ENCODE measurements at regions not wholly inside any gene's neighbourhood (a gene's known extent, or its start where the extent isn't known, plus 50 kb on each side); places are given as distances from the start of the nearest gene placed in this dataset.

- no peak for DNase-seq
These were observed 49.9 kb upstream of the HS6ST1 start for GRCh38 chr2:128368437-128369107.

GRCh38 chr2:128369108-128369555 lies 50.5 kb upstream of the HS6ST1 start:
- no peak for DNase-seq

DNA sequence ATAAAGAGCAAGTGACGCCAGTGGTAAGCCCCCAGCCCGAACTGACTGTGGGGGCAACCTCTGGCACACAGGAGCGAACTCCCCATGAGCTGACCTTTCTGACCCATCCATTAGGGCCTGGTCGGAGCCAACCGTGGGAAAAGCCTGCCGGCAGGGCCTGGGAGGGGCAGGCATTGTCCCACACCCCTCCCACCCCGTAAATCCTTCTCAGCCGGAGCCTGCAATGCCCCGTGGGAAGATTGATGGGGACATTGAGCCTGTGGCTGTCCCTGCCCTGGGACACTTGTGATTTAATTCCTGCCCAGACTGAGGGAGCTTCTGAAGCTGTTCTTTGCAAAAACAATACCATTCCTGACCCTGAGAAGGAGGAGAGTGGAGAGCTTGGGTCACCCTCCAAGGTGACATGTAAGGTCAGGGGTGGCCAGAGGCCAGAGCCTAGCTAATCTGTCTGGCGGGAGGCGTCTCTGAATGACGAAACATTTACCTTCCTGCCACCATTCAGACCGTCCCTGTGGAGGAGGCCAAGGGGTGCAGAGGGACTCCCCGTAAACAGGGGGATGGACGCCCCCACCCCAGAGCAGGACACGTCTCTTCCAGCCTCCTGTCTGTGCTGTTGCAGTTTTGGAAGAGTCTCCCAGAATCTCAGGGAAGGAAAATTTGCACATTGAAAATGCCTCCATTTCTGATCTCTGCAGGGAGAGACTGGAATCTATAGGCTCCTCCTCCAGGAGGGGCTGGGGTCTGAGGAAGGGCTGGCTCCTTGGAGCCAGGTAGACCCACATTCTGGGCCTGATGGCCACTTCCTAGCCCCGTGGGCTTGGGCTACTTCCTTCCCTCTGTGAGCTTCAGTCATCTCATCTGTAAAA lies 51.2 kb upstream of the HS6ST1 start:
- DNase-seq: no peak

DNA sequence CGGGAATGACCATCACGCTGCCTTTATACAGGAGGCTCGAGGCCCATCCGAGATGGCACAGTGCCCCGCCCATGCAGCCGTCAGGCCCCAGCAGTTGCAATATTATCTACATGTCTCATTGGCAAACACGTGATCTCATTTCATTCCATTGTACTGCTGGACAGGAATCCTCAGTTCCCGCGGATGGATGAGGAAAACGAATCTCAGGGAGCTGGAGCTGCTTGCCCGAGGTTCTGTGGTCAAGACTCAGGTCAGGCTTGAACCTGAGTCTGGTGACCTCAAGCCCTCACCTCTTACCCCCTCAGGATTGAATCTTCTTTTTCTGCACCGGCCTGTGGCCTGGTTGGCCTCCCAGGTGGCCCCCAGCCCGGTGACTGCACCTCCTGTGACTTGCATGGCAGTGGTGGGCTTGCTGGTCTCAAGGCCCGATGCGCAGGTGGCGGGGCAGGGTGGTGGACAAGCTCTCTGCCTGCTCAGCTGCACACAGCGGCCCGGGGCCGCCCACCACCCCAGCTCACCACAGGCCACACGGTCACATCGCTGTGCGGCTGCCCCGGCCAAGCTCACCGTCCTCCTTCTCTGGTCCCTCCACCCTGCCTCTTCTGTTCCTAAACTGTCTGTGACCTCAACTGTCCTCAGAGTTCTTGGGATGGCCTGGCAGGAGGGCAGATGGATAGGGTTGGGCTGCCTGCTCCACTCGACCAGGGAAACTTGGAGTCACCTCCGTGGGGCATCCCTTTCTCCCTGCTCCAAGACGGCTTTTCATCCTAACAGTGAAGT lies 52.0 kb upstream of the HS6ST1 start:
- DNase-seq: no peak

DNA sequence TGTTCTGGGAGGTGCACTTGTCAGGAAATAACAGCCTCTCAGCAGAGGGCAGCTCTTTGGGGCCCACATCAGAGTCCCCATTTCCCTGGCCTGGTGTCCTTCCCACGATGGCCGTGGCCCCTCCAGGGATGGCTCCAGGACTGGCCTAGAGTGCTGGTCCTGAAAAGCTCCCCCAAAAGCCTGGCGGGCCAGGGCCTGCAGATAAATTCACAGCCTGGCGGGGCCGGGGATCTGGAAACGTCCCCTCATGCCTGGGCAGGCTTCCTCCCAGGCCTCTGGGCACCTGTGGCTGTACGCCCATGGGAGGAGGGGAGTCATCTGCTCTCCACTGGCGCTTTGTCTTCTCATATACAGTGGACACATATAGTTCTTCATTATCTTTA lies 52.6 kb upstream of the HS6ST1 start:
- DNase-seq: no peak

DNA sequence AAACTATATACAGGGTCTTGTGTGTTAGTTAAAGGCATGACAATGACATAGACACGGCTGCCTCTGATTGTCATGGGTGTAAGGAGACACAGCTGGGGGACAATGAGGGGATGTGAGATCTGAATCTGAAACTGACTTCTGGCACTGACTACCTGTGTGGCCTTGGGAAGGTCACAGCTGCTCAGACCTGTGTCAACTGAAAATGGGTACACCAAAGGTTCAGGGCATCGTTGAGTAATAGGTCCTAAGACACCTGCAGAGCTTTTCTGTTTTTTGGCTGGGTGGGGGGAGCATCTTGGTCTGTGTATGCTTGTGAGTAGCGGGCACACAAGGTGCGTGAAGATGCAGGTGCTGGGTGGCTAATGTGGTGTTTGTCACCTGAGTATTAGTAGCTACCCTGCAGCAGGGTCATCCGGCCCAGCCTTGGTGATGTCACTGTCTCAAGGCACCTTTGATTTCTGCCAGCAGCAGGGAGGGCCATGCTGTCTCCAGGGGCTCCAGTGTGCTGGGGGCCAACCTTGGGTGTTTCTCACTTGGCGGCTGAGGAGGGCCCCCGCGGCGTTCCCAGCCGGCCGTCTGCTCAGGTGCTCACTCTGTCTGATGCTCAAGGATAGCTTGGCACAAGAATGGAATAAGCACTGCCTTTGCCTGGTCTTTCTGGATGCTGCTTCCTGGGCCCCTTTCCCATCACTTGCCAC lies 53.1 kb upstream of the HS6ST1 start:
- DNase-seq: no peak

DNA sequence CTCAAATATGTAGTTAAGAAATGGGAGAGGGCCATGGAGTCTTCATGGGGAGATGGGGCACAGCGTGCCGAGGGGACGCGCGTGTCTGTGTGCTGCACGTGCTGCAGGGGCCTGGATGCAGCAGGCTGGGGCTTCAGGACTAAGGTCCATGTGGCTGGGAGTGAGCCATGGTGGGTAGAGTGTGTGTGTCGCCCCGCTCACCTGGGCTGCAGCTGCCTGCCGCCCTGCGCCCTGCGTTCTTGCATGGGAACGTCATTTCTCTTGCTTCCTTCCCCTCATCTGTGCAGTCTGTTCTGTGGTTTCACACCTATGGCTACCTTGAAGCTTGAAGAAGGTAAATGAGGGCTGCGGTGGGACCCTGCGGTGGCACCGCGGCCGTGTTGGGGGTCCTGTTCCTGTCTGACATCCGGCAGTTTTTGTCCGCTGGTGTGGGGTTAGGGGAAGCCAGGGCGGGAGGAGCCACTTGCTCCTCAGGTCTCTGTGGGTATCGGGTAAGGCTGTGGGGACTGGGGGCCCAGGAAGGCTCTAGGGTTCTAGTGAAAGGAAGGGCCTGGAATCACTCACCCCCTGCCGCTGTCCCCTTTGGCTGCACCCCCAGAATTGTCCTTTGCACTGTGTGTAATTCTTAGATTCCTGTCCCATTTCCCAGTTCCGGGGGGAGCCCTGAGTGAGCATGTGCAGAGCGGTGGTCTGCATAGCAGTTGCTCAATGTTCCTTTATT lies 54.1 kb upstream of the HS6ST1 start:
- peak; percentile 34 for DNase-seq

- no peak for DNase-seq
These were observed 54.9 kb upstream of the HS6ST1 start for GRCh38 chr2:128373451-128374000.

DNA sequence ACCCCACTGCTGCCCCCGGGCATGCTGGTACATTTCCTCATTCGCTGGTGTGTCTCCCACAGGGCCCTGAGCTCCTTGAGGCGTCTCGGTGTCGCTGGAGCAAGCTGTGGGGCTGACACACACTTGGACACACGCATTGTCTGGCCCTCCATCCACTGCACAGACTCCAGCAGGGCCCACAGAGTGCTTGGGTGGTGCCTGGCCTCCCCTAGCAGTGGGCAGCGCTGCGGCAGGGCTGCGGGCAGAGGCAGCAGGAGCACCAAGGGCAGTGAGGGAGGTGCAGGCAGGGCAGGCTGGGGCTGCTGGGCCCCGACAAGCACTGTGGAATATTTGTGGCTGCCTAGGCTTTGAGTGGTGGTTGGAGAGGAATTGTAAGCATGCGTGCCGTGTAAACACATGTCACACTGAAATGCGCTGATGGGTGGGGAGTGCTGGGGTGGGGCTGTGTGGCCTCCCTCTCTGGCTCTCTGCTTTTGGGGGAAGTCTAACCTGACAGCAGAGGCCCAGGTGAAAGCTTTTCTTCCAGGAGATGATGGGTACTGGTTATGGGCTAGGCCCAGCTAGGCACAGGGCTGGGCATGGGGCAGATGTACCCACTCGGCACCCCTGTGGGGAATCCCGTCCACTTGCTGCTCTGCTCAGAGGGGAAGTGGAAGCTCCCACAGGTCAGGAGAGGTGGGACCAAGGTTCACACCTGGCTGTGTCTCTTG lies 55.5 kb upstream of the HS6ST1 start:
- no peak for DNase-seq

DNA sequence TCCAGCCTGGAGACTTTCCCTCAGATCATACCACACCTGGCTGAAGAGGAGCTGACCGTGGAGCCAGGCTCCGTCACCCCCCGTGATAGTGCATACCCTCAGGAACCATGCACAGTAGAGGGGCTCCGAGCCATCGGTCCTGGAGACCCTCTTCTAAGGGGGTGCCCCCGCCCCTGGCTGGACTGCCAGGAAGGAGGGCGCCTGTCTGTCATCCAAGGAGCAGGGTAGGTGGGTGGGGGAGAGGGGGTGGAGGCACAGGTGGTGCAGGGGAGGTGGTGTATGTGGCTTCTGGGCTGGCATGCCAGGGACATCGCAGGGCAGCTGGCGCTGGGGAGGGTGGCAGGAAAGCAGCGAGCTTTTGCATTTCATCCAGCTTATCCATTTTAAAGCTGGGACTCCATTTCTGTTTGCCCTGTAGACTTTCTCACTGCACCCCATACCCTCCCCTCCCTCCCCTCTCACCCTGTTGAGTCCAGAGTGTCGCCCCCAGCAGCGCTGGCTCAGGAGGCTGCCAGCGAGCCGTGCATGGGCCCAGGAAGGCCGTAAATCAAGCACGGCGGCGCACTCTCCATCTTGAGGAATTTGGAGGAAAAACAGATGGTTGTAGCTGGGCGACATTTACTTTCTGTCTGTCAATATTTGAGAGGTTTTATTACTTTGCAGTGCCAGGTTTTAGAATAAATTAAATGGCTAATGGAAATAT lies 56.2 kb upstream of the HS6ST1 start:
- no peak for DNase-seq

- no peak for DNase-seq
These were observed 56.8 kb upstream of the HS6ST1 start for GRCh38 chr2:128375454-128375853.

GRCh38 chr2:128376241-128377041 lies 57.8 kb upstream of the HS6ST1 start:
- DNase-seq: no peak

GRCh38 chr2:128377071-128377910 lies 58.6 kb upstream of the HS6ST1 start:
- no peak for DNase-seq

GRCh38 chr2:128378231-128379020 lies 59.8 kb upstream of the HS6ST1 start:
- no peak for DNase-seq

DNA sequence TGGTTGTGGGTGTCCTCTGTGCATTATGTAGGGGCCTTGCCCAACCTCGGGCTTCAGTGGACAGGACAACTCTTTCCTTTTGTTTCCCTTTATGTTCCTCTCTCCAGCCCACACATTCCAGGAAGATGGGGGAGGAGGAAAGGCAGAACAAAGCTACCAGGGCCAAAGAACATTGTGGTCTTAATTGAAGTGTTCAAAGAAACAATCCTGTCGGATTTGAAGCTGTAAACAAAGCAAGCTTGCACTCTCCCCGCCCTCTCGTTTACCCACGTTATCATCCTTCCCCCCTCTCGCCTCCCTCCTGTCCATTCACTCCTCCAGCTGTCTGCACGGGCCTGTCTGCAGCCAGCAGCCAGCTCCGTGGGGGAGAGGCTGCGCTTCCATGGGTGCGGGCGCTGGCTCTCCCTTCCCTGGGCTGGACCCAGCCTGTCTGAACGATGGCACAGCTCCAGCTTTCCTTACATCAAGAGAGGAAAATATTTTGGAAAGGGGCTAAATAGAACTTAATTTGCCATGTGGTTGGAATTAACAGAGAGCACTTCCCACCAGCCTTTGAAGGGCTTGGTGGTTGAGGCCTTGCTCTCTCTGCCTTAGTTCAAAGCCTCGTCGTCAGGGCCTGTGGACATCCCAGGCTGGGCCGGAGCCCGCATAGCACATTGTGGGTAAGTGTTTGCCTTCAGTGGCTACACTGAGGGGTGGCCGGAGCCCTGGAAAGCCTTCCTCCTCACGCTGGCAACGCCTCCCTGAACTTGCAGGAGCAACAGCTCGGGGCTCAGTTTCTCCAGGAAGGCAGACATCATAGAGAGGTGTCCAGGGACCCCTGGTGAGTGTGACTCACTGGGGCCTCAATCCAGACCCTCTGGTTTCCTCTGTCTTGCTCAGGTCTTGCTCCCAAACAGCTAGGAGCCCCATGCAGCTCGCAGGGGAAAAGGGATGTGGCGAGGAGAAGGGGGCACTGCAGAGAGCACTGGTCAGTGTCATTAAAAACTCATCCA lies 60.6 kb upstream of the HS6ST1 start:
- DNase-seq: no peak

GRCh38 chr2:128380061-128380889 lies 61.6 kb upstream of the HS6ST1 start:
- peak; percentile 8 for DNase-seq

Measured in CD4-positive, alpha-beta T cell treated with Interleukin-15 for 1 hour (primary cell).